Stimulated activated naive CD4-positive, alpha-beta T cell treated with Interleukin-2 at 50 U/mL for 16 hours (primary cell): ENCODE measurements at regions not wholly inside any gene's neighbourhood (a gene's known extent, or its start where the extent isn't known, plus 50 kb on each side); places are given as distances from the start of the nearest gene placed in this dataset.

Experiments
- DNase-seq: peaks from one replicate; lab custom pipeline; 2025; lab: John Stamatoyannopoulos, UW

GRCh38 chr10:129278686-129279085 is 188.4 kb upstream of the MGMT start:
- no peak for DNase-seq

- no peak for DNase-seq
These were observed 187.4 kb upstream of the MGMT start for GRCh38 chr10:129279446-129280154.

- no peak for DNase-seq
These were observed 186.9 kb upstream of the MGMT start for GRCh38 chr10:129280155-129280502.

GRCh38 chr10:129280908-129281586 is 186.0 kb upstream of the MGMT start:
- DNase-seq, result no peak

GRCh38 chr10:129285459-129285858 is 181.6 kb upstream of the MGMT start:
- no peak for DNase-seq

- no peak for DNase-seq
These were observed 177.9 kb upstream of the MGMT start for GRCh38 chr10:129288999-129289584.

- no peak for DNase-seq
These were observed 172.9 kb upstream of the MGMT start for GRCh38 chr10:129293991-129294700.

- DNase-seq, result no peak
These were observed 172.1 kb upstream of the MGMT start for GRCh38 chr10:129294944-129295343.

- DNase-seq, result no peak
These were observed 162.0 kb upstream of the MGMT start for GRCh38 chr10:129305046-129305445.

GRCh38 chr10:129307141-129307540 is 159.9 kb upstream of the MGMT start:
- DNase-seq, result no peak

GRCh38 chr10:129308953-129309564 is 158.0 kb upstream of the MGMT start:
- DNase-seq, result no peak

GRCh38 chr10:129309565-129309964 is 157.5 kb upstream of the MGMT start:
- no peak for DNase-seq

GRCh38 chr10:129310881-129311280 is 156.2 kb upstream of the MGMT start:
- no peak for DNase-seq

GRCh38 chr10:129319934-129320333 is 147.1 kb upstream of the MGMT start:
- no peak for DNase-seq

GRCh38 chr10:129320340-129320739 is 146.7 kb upstream of the MGMT start:
- no peak for DNase-seq

- no peak for DNase-seq
These were observed 145.3 kb upstream of the MGMT start for GRCh38 chr10:129321727-129322126.

- no peak for DNase-seq
These were observed 143.9 kb upstream of the MGMT start for GRCh38 chr10:129322933-129323820.

GRCh38 chr10:129323879-129324278 is 143.2 kb upstream of the MGMT start:
- DNase-seq, result no peak

GRCh38 chr10:129325893-129326292 is 141.1 kb upstream of the MGMT start:
- no peak for DNase-seq

- no peak for DNase-seq
These were observed 138.5 kb upstream of the MGMT start for GRCh38 chr10:129328546-129328945.

- DNase-seq, result no peak
These were observed 137.5 kb upstream of the MGMT start for GRCh38 chr10:129329385-129330055.
